DMS 273 (cell line): ENCODE measurements at regions not wholly inside any gene's neighbourhood (a gene's known extent, or its start where the extent isn't known, plus 50 kb on each side); places are given as distances from the start of the nearest gene placed in this dataset.
"Not testable (repeated sequence)": the region's sequence is repeated elsewhere in the genome, so short reads cannot be mapped to it uniquely, and the experiment has no call there.

Experiments
- DNase-seq: peaks from one replicate; lab custom pipeline; 2025; ENCODE audit not compliant: unreplicated experiment; lab: John Stamatoyannopoulos, UW

DNA sequence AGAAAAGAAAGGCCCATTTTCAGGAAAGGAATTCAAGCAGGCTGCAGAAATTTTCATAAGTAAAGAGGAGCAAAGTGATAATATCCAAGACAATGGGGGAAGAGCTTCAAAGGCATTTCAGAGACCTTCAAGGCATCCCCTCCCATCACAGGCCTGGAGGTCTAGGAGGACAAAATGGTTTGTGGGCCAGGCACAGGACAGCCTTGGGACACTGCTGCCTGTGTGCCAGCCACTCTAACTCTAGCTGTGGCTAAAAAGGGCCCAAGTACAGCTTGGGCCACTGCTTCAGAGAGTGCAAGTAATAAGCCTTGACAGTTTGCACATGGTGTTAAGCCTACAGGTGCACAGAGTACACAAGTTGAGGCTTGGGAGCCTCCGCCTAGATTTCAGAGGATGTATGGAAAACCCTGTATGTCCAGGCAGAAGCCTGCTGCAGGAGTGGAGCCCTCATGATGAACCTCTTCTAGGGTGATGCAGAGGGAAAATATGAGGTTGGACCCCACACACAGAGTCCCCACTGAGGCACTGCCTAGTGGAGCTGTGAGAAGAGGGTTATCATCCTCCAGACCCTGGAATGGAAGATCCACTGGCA is 51.8 kb upstream of the ZSWIM5 start:
- no peak for DNase-seq

DNA sequence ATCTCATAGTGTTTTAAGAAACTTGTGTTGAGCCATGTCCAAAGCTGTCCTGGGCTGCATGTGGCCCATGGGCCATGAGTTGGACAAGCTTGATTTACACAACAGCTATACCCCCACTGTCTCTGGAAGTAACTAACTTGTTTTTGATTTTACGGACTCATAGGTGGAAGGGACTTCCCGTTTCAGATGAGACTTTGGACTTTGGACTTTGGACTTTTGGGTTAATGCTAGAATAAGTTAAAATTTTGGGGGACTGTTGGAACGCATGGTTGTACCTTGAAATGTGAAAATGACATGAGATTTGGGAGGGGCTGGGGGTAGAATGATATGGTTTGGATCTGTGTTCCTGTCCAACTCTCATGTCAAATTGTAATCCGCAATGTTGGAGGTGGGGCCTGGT is 52.6 kb upstream of the ZSWIM5 start:
- no peak for DNase-seq

DNA sequence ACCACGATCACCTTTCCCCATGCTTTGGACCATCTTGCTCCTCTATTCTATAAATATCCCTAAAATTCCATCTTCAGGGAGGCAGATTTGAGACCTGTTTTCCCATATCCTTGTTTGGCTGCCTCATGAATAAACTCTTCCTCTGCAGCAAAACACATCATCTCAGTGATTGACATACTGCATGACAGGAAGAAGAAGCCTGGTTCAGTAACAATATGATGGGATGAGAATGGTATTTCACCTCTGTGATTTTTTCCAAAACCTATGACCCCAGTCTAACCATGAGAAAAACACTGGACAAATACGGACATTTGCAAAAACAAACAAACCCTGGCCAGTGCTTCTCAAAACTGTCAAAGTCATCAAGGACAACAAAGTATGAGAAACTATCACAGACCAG is 53.8 kb upstream of the ZSWIM5 start:
- no peak for DNase-seq

DNA sequence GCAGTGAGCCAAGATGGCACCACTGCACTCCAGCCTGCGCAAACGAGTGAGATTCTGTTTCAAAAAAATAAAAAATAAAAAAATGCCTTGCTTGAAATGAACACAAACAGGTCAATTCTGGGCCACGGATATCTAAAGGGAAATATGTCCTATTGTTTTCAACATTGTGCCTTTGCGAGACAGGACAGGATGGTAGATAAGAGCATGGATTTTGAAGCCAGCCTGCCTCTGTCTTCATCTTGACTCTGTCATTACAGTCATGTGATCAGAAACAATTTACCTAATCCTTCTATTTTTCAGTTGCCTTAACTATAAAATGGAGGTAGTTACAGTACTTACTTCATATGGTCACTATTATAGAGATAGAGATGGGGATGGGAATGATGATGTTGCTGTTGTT is 56.7 kb upstream of the ZSWIM5 start:
- DNase-seq, result no peak

DNA sequence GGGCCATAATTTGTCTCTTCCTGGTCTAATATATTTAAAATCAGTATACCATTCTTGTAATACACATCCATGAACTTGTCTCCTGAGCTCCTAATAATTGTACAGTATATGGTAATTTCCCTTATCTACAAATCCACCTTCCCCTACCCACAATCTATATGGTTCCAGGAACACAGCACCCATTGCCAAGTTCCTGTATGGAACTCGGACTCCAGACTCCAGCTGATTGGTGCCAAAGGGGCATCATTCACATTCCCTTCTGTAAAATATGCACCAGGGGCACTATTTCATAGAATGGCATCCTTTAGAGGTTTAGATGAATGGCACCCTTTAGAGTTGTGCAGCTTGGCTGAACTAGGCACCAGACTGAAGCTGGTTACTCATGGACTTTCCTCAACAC is 58.8 kb upstream of the ZSWIM5 start:
- DNase-seq, result no peak

DNA sequence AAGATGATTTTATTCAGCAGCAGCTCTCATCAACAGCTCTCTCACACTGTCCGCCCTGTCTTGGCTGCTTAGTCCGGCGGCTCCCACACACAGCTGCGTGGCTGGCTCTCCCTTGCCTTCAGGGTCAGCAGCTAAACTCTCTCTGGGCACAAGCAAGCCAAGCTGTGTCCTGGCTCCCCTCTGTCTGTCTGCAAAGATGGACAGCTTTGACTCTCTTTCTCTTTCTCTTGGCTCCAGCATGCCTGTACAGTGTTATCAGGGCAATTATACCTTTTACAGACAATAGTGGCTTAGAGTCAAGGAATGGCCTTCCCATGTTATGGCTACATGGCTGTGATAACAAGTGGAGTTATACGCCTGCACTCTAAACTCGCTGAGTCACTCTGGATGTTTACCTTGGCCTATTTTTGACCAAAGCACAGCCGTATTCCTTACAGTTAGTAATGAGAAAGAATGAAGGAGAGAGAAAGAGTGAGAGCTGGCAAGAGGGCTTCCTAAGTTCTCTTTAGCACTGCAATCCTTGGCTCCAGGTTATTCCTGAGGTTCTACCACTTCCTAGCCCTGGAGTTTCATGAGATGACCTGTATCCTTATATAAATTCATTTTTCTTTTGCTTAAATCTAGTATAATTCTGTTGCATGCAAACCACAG is 59.9 kb upstream of the ZSWIM5 start:
- peak; percentile 16 for DNase-seq

DNA sequence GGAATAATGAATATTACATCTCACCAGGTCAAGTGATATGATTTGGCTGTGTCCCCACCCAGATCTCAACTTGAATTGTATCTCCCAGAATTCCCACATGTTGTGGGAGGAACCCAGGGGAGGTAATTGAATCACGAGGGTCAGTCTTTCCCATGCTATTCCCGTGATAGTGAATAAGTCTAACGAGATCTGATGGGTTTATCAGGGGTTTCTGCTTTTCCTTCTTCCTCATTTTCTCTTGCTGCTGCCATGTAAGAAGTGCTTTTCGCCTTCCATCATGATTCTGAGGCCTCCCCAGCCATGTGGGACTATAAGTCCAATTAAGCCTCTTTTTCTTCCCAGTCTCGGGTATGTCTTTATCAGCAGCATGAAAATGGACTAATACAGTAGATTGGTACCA is 58.4 kb upstream of the HPDL start:
- DNase-seq, result not testable (repeated sequence)

DNA sequence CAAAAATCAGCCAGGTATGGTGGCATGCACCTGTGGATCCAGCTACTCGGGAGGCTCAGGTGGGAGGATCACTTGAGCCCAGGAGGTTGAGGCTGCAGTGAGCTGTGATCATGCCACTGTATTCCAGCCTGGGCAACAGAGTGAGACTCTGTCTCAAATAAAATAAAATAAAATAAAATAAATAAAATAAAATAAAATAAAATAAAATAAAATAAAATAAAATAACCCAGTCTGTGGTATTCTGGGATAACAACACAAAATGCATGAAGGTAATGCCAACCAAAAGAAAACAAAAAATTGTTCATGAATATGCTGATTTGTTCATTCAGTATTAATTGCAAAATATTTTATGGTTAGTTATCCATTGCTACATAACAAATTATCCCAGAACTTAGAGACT is 54.4 kb upstream of the HPDL start:
- DNase-seq, result not testable (repeated sequence)

DNA sequence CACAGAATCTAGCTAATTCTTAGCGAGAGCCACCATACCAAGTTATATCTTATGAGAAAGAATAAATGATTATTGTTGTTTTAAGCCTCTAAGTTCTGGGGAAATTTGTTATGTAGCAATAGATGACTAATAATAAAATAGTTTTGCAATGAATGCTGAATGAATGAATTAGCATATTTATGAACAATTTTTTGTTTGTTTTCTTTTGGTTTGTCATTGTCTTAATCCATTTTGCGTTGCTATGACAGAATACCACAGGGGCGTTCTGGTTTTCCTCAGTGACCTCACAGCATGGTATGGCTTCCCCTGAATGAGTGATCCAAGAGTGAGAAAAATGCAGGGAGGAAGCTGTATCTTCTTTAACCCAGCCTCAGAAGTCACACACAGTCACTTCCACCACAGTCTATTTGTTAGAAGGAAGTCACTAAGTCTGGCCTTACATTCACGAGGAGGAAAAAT is 53.8 kb upstream of the HPDL start:
- DNase-seq, result no peak

DNA sequence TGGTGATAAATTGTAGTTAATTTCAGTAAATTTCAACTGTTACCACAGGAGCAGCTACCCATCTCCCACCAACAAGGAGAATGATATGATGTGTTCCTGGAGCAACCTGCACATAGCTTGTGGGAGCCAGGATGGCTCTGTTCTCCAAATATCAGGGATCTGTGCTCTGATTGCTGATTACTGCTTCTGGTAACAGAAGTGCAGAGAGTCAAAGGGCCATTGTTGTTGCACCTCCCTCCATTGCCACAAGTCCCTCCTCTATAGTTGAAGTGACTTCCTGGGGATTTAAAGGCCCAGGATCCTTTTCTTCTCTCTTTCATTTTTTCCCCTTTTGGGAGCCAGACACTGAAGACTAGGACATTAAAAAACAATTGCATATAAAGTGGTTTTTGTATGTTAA is 51.6 kb upstream of the HPDL start:
- DNase-seq, result no peak
